ENCODE measurements at regions not wholly inside any gene's neighbourhood (a gene's known extent, or its start where the extent isn't known, plus 50 kb on each side); places are given as distances from the start of the nearest gene placed in this dataset.

DNA sequence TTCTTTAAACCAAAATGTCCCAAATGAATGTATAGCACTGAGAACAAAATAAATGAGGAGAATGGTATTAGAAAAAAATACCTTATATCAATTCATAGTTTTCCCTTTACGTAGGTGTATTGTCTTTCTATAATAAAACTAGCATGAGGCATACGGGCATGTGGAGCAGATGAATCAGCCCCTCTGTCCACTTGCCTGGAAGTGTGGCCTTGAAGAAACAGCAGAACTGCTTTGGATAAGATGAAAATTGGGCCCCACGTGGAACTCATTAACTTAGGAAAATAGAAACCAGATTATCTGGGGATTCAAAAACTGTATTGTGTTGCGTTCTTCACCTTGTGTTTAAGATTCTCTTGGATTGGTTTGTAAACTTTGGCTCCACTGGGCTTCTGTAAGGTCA lies 356.8 kb upstream of the B3GALT2 start:
- Histone ChIP-seq H3K27me3 (no peaks in the 10 kb centered on the region), H3K36me3 (no peaks in the 10 kb centered on the region), H3K4me3 (no peak overlapping the region), H3K27ac (peak overlapping the region in 1 of 4 donors; percentile 61), H3K9me3 (no peaks in the 10 kb centered on the region), H3K4me1 (peaks cover 0 to 3% (median under 1%) of the 10 kb centered on the region in 4 donors)
- DNase-seq = no peak
- TF ChIP-seq POLR2A (IDR thresholded peaks at IDR 0.05) = no peak
- TF ChIP-seq, protein P1, sequence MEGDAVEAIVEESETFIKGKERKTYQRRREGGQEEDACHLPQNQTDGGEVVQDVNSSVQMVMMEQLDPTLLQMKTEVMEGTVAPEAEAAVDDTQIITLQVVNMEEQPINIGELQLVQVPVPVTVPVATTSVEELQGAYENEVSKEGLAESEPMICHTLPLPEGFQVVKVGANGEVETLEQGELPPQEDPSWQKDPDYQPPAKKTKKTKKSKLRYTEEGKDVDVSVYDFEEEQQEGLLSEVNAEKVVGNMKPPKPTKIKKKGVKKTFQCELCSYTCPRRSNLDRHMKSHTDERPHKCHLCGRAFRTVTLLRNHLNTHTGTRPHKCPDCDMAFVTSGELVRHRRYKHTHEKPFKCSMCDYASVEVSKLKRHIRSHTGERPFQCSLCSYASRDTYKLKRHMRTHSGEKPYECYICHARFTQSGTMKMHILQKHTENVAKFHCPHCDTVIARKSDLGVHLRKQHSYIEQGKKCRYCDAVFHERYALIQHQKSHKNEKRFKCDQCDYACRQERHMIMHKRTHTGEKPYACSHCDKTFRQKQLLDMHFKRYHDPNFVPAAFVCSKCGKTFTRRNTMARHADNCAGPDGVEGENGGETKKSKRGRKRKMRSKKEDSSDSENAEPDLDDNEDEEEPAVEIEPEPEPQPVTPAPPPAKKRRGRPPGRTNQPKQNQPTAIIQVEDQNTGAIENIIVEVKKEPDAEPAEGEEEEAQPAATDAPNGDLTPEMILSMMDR (IDR thresholded peaks at IDR 0.05) = no peak

DNA sequence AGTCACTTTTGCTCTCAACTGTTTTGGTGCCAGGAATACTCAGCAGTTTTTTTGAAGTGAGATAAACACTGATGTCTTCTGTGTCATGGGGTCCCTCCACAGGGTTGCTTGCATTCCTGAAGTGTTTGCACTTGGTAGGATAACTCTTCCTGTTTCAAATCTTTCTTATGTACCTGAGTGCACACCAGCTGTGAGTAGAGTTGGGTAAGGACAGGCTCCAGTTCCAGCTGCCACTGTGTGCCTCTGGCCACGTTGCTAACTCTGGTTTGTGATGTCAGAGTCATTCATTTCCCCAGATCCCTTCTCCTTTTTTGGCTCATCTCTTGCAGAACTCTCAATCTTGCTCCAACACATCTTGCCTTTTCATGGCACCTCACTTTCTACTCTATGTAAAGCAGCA lies 356.3 kb upstream of the B3GALT2 start:
- no peak for DNase-seq
- Histone ChIP-seq H3K9me3 (no peaks in the 10 kb centered on the region), H3K4me1 (peaks cover 0 to 5% (median 1%) of the 10 kb centered on the region in 4 donors), H3K36me3 (no peaks in the 10 kb centered on the region), H3K27me3 (no peaks in the 10 kb centered on the region), H3K27ac (peak overlapping the region in 1 of 4 donors; percentile 61), H3K4me3 (no peak overlapping the region)
- TF ChIP-seq, protein P1 (IDR thresholded peaks at IDR 0.05) = no peak
- no peak for TF ChIP-seq POLR2A (IDR thresholded peaks at IDR 0.05)

DNA sequence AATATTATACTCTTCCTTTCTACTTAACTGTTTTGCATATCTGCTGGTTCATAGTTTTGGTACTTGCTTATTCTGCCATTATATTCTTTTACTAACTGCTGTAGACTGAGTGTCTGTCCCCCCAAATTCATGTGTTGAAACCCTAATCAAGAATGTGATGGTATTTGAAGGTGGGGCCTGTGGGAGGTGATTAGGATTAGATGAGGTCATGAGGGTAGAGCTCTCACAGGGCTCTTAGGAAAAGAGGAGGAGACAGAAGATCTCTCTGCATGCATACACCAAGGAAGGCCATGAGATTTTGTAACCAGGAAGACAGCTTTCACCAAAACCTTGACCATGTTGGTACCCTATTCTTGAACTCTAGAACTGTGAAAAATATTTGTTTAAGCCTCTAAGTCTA lies 354.1 kb upstream of the B3GALT2 start:
- Histone ChIP-seq H3K27ac (peak overlapping the region; percentile 51 to 71 (median 62)), H3K4me3 (no peak overlapping the region), H3K27me3 (no peaks in the 10 kb centered on the region), H3K4me1 (peaks cover 0 to 10% (median 0%) of the 10 kb centered on the region in 4 donors), H3K9me3 (no peaks in the 10 kb centered on the region), H3K36me3 (no peaks in the 10 kb centered on the region)
- peak in 1 of 2 donors; percentile 16 for TF ChIP-seq POLR2A (IDR thresholded peaks at IDR 0.05)
- TF ChIP-seq, protein P1 (IDR thresholded peaks at IDR 0.05) = no peak
- DNase-seq = no peak

DNA sequence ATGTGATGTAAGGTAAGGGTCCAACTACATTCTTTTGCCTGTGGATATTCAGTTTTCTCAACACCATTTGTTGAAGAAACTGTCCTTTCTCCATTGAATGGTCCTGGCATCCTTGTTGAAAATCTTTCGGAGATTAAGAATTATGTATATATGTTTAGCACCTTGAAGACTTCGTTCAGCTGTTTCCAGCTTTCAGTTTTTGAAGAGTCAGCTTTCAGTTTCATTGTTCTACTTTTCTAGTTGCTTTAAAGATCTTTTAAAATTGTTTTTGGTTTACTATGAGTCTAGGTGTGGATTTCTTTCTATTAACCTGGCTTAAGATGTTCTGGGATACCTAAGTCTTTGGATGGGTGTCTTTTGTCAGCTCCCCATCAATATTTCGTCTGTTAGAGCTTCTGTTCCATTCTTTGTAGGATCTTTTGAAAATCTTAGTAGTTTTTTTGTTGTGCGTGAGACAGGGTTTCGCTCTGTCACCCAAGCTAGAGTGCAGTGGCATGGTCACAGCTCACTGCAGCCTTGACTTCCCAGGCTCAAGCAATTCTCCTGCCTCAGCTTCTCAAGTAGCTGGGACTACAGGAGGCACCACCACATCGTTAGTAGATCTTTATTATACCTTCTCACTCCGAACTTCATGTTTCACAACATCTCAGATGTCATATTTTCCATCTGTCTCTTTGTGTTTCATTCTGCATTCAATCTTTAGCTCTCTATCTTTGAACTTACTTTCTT lies 353.5 kb upstream of the B3GALT2 start:
- peaks cover 0 to 10% (median 0%) of the 10 kb centered on the region in 4 donors for H3K4me1 ChIP-seq
- H3K27ac ChIP-seq = peak overlapping the region; percentile 51 to 71 (median 62)
- H3K36me3 ChIP-seq = no peaks in the 10 kb centered on the region
- no peaks in the 10 kb centered on the region for H3K9me3 ChIP-seq
- H3K4me3 ChIP-seq = peak overlapping the region in 1 of 4 donors; percentile 5
- TF ChIP-seq, protein P1 (IDR thresholded peaks at IDR 0.05) = no peak
- no peak for TF ChIP-seq POLR2A (IDR thresholded peaks at IDR 0.05)
- peak in 2 of 3 donors; percentile 58 to 69 for DNase-seq
- H3K27me3 ChIP-seq = no peaks in the 10 kb centered on the region

DNA sequence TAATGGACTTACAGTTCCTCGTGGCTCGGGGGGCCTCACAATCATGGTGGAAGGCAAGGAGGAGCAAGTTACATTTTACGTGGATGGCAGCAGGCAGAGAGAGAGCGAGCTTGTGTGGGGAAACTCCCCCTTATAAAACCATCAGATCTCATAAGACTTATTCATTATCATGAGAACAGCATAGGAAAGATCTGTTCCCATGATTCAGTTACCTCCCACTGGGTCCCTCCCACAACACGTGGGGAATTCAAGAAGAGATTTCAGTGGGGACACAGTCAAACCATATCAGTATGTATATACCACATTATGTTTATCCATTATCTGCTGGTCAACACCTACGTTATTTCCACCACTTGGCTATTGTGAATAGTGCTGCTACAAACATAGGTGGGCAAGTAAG lies 352.3 kb upstream of the B3GALT2 start:
- H3K27ac ChIP-seq = peak overlapping the region in 2 of 4 donors; percentile 40 to 44
- H3K9me3 ChIP-seq = no peaks in the 10 kb centered on the region
- no peaks in the 10 kb centered on the region for H3K27me3 ChIP-seq
- H3K36me3 ChIP-seq = no peaks in the 10 kb centered on the region
- H3K4me3 ChIP-seq = no peak overlapping the region
- peaks cover 0 to 10% (median 0%) of the 10 kb centered on the region in 4 donors for H3K4me1 ChIP-seq
- TF ChIP-seq POLR2A (IDR thresholded peaks at IDR 0.05) = no peak
- TF ChIP-seq, protein P1 (IDR thresholded peaks at IDR 0.05) = no peak
- DNase-seq = no peak
